Naive thymus-derived CD4-positive, alpha-beta T cell (primary cell): ENCODE measurements at regions not wholly inside any gene's neighbourhood (a gene's known extent, or its start where the extent isn't known, plus 50 kb on each side); places are given as distances from the start of the nearest gene placed in this dataset.
A peak's percentile ranks its signal among the peaks of the same experiment; 100 is the strongest.
"Not testable (repeated sequence)": the region's sequence is repeated elsewhere in the genome, so short reads cannot be mapped to it uniquely, and the experiment has no call there.

Experiments
- ATAC-seq: fragments of 150-1000 bp; cut with Tn5 transposase; 2 replicates; pipeline ENCODE4 v1.10.0; 2021; ENCODE audit warnings: mild to moderate bottlenecking, moderate library complexity
- CTCF ChIA-PET: fragments of 350-600 bp; sonication (Branson Sonifier 250); formaldehyde crosslinking; loops from one replicate; lab custom pipeline; 2021; ENCODE audit warnings: antibody characterized with exemption; lab: Charles Lee
- POLR2A ChIA-PET: fragments of 350-600 bp; sonication (Branson Sonifier 250); formaldehyde crosslinking; loops from one replicate; lab custom pipeline; 2021; ENCODE audit warnings: antibody characterized with exemption, inconsistent platforms; lab: Charles Lee
- DNase-seq, 9 donors: peaks; one replicate each; pipeline versions ENCODE4 v3.0.0 to v3.0.0-alpha.2; 2020 to 2022; ENCODE audit warnings: mixed read lengths in 1 of 9
- H3K27ac ChIP-seq: one replicate; pipeline ENCODE4 v1.7.0; 2013; ENCODE audit warnings: mild to moderate bottlenecking, low read depth, low read length, moderate library complexity
- H3K27me3 ChIP-seq, 2 donors: one replicate each; pipeline ENCODE4 v1.7.0; 2013; ENCODE audit warnings: low read length in 2 of 2, mild to moderate bottlenecking in 2 of 2, moderate library complexity in 2 of 2; ENCODE audit not compliant: control insufficient read depth in 2 of 2, insufficient read depth in 2 of 2
- H3K36me3 ChIP-seq, 3 experiments: 1 replicate in 2 of 3; 2 replicates in 1 of 3; pipeline ENCODE4 v1.7.0; 2013; ENCODE audit warnings: low read length in 3 of 3, mild to moderate bottlenecking in 3 of 3, moderate library complexity in 1 of 3; ENCODE audit not compliant: insufficient read depth in 3 of 3, control insufficient read depth in 2 of 3
- H3K4me1 ChIP-seq, 2 donors: one replicate each; pipeline ENCODE4 v1.7.0; 2013; ENCODE audit warnings: low read length in 2 of 2, mild to moderate bottlenecking in 2 of 2, moderate library complexity in 1 of 2; ENCODE audit not compliant: control insufficient read depth in 2 of 2, insufficient read depth in 2 of 2
- H3K4me3 ChIP-seq: 2 replicates; pipeline ENCODE4 v1.7.0; 2013; ENCODE audit warnings: mild to moderate bottlenecking, low read length
- H3K9me3 ChIP-seq, 3 experiments: 1 replicate in 2 of 3; 2 replicates in 1 of 3; pipeline ENCODE4 v1.7.0; 2013; ENCODE audit warnings: low read length in 3 of 3; ENCODE audit not compliant: control insufficient read depth in 2 of 3
- H3K27ac Mint-ChIP-seq, 9 donors: one replicate each; pipeline ENCODE4 v1.8.0; 2020 to 2022; ENCODE audit warnings: mixed read lengths in 9 of 9, mild to moderate bottlenecking in 8 of 9, moderate library complexity in 5 of 9, inconsistent platforms in 2 of 9
- H3K27me3 Mint-ChIP-seq, 5 donors: one replicate each; pipeline ENCODE4 v1.8.0; 2021 to 2022; ENCODE audit warnings: mixed read lengths in 5 of 5, mild to moderate bottlenecking in 1 of 5
- H3K36me3 Mint-ChIP-seq, 5 donors: one replicate each; pipeline ENCODE4 v1.8.0; 2020 to 2022; ENCODE audit warnings: mixed read lengths in 5 of 5, mild to moderate bottlenecking in 3 of 5, inconsistent platforms in 1 of 5
- H3K4me1 Mint-ChIP-seq, 7 donors: one replicate each; pipeline ENCODE4 v1.8.0; 2020 to 2022; ENCODE audit warnings: mixed read lengths in 7 of 7, mild to moderate bottlenecking in 3 of 7, inconsistent platforms in 1 of 7
- H3K4me3 Mint-ChIP-seq, 10 donors: one replicate each; pipeline ENCODE4 v1.8.0; 2020 to 2022; ENCODE audit warnings: mild to moderate bottlenecking in 10 of 10, mixed read lengths in 10 of 10, moderate library complexity in 6 of 10, inconsistent platforms in 2 of 10
- H3K9me3 Mint-ChIP-seq, 11 donors: one replicate each; pipeline ENCODE4 v1.8.0; 2020 to 2022; ENCODE audit warnings: mixed read lengths in 11 of 11, mild to moderate bottlenecking in 4 of 11, inconsistent platforms in 1 of 11, moderate library complexity in 1 of 11
- intact Hi-C, 2 donors: fragments of 100-400 bp; cut with micrococcal nuclease; formaldehyde crosslinking; loops; one replicate each; pipeline ENCODE4 v1.15.1; 2023

DNA sequence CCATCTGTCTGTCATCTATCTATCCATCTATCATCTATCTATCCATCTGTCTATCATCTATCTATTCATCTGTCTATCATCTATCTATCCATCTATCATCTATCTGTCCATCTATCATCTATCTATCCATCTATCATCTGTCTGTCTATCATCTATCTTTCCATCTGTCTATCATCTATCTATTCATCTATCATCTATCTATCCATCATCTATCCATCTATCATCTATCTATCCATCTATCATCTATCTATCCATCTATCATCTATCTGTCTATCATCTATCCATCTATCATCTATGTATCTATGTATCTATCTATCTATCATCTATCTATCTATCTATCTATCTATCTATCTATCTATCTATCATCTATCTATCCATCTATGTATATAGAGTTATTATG is 671.6 kb downstream of the UTRN start:
- H3K27ac ChIP-seq, ATAC-seq, H3K36me3 Mint-ChIP-seq, intact Hi-C loops, H3K27me3 ChIP-seq, CTCF ChIA-PET, H3K9me3 Mint-ChIP-seq, H3K36me3 ChIP-seq, H3K4me3 ChIP-seq, H3K4me1 Mint-ChIP-seq, H3K9me3 ChIP-seq, POLR2A ChIA-PET, H3K27ac Mint-ChIP-seq, H3K4me3 Mint-ChIP-seq, H3K4me1 ChIP-seq, DNase-seq: not testable (repeated sequence)
- peaks cover 4 to 10% (median 9%) of the 10 kb centered on the region in 5 donors for H3K27me3 Mint-ChIP-seq

DNA sequence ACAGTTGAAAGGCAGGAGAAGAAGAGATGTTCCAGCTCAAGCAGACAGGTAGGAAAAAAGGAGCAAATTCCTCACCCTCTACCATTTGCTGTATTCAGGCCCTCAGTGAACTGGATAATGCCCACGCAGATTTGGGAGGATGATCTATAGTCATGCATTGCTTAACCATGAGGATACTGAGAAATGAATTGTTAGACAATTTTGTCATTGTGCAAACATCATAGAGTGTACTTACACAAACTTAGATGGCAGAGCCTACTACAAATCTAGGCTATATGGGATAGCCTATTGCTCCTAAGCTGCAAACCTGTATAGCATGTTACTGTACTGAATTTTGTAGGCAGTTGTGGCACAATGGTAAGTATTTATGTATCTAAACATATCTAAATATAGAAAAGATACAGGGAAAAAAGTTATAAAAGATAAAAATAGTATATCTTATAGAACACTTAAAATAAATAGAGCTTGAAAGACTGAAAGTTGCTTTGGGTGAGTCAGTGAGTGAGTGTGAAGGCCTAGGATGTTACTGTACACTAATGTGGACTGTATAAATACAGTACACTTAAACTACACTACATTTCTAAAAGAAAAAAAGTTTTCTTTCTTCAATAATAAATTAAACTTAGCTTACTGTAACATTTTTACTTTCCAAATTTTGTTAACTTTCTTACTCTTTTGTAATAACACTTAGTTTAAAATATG is 672.3 kb downstream of the UTRN start:
- ATAC-seq (no peak), DNase-seq (no peak)
- H3K9me3 ChIP-seq = no peaks in the 10 kb centered on the region
- Mint-ChIP-seq H3K27me3 (peaks cover 2 to 10% (median 7%) of the 10 kb centered on the region in 5 donors), H3K36me3 (peaks cover 0 to 1% (median 0%) of the 10 kb centered on the region in 5 donors), H3K27ac (no peak overlapping the region), H3K4me3 (no peak overlapping the region), H3K9me3 (peaks cover 0 to 1% (median 0%) of the 10 kb centered on the region in 11 donors), H3K4me1 (no peaks in the 10 kb centered on the region)
- H3K27me3 ChIP-seq = no peaks in the 10 kb centered on the region
- no peaks in the 10 kb centered on the region for H3K4me1 ChIP-seq
- intact Hi-C loops = no loop called here
- CTCF ChIA-PET = no interaction called here
- H3K4me3 ChIP-seq = no peak overlapping the region
- H3K36me3 ChIP-seq = no peaks in the 10 kb centered on the region
- no peak overlapping the region for H3K27ac ChIP-seq
- POLR2A ChIA-PET = no interaction called here

DNA sequence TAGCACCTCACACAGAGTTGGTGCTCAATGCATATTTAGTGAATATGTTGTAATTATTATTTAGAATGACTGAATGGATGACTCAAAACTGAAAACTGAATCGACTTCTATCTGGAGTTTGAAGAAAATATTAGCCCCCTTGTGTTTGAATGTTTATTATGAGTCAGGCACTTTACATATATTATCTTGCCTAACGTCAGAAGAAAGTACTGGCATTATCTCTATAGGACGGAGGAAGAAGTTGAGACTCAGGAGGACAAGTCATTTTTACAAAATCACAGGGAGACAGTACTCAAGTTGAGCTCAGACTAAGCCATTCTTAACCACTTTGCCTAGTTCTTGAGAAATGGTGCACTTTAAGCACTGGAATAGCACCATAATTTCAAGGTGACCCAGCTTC is 684.0 kb downstream of the UTRN start:
- ChIA-PET POLR2A (no interaction called here), CTCF (no interaction called here)
- Histone ChIP-seq H3K4me3 (no peak overlapping the region), H3K4me1 (no peaks in the 10 kb centered on the region), H3K27ac (no peak overlapping the region), H3K36me3 (no peaks in the 10 kb centered on the region), H3K9me3 (no peaks in the 10 kb centered on the region), H3K27me3 (no peaks in the 10 kb centered on the region)
- peaks cover 6 to 21% (median 11%) of the 10 kb centered on the region in 5 donors for H3K27me3 Mint-ChIP-seq
- no peak overlapping the region for H3K27ac Mint-ChIP-seq
- H3K4me3 Mint-ChIP-seq = no peak overlapping the region
- intact Hi-C loops = no loop called here
- no peak for DNase-seq
- peaks cover 0 to 15% (median 2%) of the 10 kb centered on the region in 11 donors for H3K9me3 Mint-ChIP-seq
- no peaks in the 10 kb centered on the region for H3K4me1 Mint-ChIP-seq
- no peak for ATAC-seq
- no peaks in the 10 kb centered on the region for H3K36me3 Mint-ChIP-seq

DNA sequence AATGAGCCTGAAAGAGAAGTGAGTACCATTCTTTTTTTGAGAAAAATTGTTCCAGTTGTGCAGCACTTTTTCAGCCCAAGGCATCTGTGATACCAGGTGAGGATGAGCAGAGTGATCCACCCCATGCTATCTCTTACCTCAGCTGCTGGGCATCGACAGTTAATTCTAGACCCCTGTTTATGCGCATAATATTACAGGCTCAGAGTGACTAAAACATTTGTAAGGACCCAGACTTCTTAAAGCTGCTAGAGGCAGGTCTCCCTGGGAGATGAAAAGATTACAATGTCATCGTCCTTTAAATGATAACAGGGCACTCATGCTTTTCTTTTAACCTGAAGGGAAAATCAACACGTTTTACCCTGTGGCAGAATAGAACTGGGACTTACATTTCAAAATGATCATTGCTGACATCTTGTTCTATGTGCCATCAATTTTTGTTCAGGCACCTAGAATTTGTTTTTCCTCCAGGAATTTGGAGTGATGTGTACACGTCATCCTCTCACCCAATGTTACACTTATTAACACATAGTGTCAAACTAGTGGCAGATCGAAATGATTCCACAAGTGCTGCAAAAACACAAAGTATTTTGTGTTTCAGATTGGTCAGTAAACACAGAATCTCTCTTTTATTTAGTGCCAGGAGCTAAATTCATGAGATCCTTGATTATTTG is 684.6 kb downstream of the UTRN start:
- Mint-ChIP-seq H3K9me3 (peaks cover 0 to 15% (median 2%) of the 10 kb centered on the region in 11 donors), H3K4me1 (no peaks in the 10 kb centered on the region), H3K27me3 (peaks cover 6 to 23% (median 11%) of the 10 kb centered on the region in 5 donors), H3K36me3 (peaks cover 0 to 2% (median 0%) of the 10 kb centered on the region in 5 donors), H3K4me3 (no peak overlapping the region), H3K27ac (no peak overlapping the region)
- intact Hi-C loops = no loop called here
- H3K9me3 ChIP-seq = no peaks in the 10 kb centered on the region
- CTCF ChIA-PET = no interaction called here
- H3K36me3 ChIP-seq = no peaks in the 10 kb centered on the region
- ATAC-seq (no peak), DNase-seq (no peak)
- H3K27me3 ChIP-seq = no peaks in the 10 kb centered on the region
- no peak overlapping the region for H3K27ac ChIP-seq
- H3K4me1 ChIP-seq = no peaks in the 10 kb centered on the region
- no peak overlapping the region for H3K4me3 ChIP-seq
- POLR2A ChIA-PET = no interaction called here

DNA sequence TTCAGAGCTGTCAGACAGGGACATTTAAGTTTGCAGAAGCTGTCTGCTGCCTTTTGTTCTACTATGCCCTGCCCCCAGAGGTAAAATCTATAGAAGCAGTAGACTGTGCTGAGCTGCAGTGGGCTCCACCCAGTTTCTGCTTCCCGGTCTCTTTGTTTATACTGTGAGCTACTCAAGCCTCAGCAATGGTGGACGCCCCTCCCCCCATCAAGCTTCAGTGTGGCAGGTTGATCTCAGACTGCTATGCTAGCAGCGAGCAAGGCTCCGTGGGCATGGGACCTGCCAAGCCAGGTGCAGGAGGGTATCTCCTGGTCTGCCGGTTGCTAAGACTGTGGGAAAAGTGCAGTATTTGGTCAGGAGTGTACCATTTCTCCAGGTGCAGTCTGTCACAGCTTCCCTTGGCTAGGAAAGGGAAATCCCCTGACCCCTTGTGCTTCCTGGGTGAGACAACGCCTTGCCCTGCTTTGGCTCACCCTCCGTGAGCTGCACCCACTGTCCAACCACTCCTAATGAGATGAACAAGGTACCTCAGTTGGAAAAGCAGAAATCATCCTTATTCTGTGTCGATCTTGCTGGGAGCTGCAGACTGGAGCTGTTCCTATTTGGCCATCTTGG is 692.2 kb downstream of the UTRN start:
- H3K4me3 ChIP-seq, H3K4me1 ChIP-seq, H3K36me3 Mint-ChIP-seq, H3K36me3 ChIP-seq, H3K27ac Mint-ChIP-seq, POLR2A ChIA-PET, CTCF ChIA-PET, H3K4me3 Mint-ChIP-seq, ATAC-seq, H3K9me3 ChIP-seq, intact Hi-C loops, H3K4me1 Mint-ChIP-seq, H3K27me3 ChIP-seq, H3K27ac ChIP-seq: not testable (repeated sequence)
- H3K9me3 Mint-ChIP-seq = peaks cover 0 to 13% (median 2%) of the 10 kb centered on the region in 11 donors
- DNase-seq = peak in 2 of 9 donors; percentile 6 to 22
- peaks cover 10 to 22% (median 16%) of the 10 kb centered on the region in 5 donors for H3K27me3 Mint-ChIP-seq

DNA sequence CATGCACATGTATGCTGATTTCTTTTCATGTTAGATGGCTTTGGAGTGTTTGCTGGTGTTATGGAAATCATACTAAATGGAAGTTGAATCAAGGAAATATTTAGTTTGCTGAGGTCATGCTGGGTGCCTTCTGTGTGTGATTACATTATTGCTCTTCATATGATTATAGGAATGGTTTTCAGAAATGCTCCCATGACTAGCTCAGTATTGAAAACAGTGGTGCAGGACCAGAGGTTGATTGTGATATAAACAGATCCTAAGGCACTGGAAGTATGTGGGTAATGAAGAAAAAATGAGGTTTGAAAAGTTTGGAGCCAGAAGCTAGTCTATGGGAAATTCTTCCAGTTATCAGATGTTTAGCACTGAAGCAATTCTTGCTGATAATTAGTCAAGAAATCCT is 693.1 kb downstream of the UTRN start:
- Histone ChIP-seq H3K36me3 (no peaks in the 10 kb centered on the region), H3K4me1 (no peaks in the 10 kb centered on the region), H3K9me3 (no peaks in the 10 kb centered on the region), H3K4me3 (no peak overlapping the region), H3K27ac (no peak overlapping the region), H3K27me3 (no peaks in the 10 kb centered on the region)
- ATAC-seq (no peak), DNase-seq (no peak)
- ChIA-PET CTCF (no interaction called here), POLR2A (interaction anchor here (0.6 kb wide), 1 partner anchor 389 kb away, joined by 3 read pairs; no protein-coding TSS in a partner anchor)
- Mint-ChIP-seq H3K27me3 (peaks cover 10 to 29% (median 16%) of the 10 kb centered on the region in 5 donors), H3K9me3 (peaks cover 0 to 15% (median 6%) of the 10 kb centered on the region in 11 donors), H3K4me1 (no peaks in the 10 kb centered on the region), H3K36me3 (peaks cover 0 to 4% (median 0%) of the 10 kb centered on the region in 5 donors), H3K27ac (no peak overlapping the region), H3K4me3 (no peak overlapping the region)
- intact Hi-C loops = no loop called here
